ENCODE measurements at regions not wholly inside any gene's neighbourhood (a gene's known extent, or its start where the extent isn't known, plus 50 kb on each side); places are given as distances from the start of the nearest gene placed in this dataset.
"Not testable (repeated sequence)": the region's sequence is repeated elsewhere in the genome, so short reads cannot be mapped to it uniquely, and the experiment has no call there.

DNA sequence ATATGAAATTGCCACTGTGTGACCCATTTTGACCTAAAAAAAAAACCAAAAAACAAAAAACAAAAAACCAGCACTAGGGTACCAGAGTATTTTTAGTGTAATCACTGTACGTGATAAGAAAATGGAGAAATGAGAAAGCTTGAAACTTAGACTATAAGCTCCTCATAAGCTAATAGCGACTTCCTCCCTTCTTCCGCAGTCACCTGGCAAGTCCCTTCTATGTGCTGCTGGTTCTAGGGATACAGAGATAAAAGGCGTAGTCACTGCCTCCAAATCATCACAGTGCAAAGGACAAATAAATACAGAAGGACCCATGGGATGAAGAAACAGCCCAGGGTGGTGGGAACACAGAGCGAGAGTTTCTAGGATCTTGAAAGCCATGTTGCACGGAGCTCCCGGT is 190.3 kb downstream of the TM9SF2 start:
- DNase-seq (ENCODE audit: low read depth): no peak

DNA sequence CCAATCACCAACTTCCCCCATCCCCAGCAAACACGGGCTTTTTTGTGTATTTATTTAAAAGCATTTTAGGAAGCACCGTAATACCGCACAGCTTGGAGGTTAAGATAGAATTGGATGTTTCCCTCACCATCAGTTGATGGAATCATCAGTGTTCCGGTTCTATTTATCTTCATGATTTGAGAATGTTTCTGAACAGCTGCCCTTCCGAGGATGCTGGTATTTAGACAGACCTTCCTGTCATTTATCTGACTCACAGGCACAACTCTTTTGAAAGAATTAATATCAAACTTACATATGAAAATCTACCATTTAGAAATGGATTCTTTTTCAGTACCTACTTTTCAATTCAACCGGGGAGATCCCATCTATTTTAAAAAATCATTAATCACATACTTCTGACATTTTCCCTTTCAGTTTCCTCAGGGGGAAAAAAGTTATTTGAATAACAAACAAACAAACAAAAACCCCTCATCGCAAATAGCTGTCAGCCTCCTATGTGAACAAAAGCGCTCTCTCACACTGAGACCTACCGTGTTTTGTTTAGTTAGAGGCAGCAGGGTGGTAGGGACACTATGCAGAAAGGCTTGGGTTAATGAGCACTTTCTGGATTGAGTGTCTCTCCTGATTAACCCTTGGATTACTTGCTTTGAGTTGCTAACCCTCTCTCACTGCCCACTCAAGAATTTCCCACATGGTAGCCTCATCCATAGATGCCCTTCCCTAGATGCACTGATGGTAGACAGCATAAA is 189.3 kb downstream of the TM9SF2 start:
- no peak for DNase-seq (ENCODE audit: low read depth)
- no peak overlapping the region for H3K4me3 ChIP-seq (ENCODE audit: low read depth, low read length)

More for the DNA sequence above, 190.3 kb downstream of the TM9SF2 start:
- H3K4me3 ChIP-seq (ENCODE audit: low read depth, low read length): no peak overlapping the region

- no peak overlapping the region for H3K4me3 ChIP-seq (ENCODE audit: low read depth, low read length)
- DNase-seq (ENCODE audit: low read depth): no peak
Measured at GRCh38 chr13:99689955-99690354, 188.7 kb downstream of the TM9SF2 start.

DNA sequence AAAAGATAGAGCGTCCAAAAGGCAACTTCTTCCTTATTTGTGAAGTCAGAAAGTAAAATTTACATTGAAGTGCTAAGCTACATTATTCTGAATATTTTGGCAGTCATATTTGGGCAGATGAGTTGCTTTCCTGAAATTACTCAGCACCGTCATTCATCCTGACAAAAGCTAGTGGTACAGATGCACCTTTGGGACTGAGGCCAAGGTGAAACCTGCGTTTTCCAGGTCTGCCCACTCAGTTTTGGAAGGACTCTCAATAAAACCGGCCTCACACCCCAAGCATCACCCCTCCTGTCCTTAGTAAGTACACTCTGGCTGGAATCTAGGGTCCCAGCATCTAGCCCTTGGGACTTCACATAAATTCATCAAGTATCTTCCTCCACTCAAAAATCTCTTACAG is 187.5 kb downstream of the TM9SF2 start:
- DNase-seq (ENCODE audit: low read depth): no peak
- no peak overlapping the region for H3K4me3 ChIP-seq (ENCODE audit: low read depth, low read length)

DNA sequence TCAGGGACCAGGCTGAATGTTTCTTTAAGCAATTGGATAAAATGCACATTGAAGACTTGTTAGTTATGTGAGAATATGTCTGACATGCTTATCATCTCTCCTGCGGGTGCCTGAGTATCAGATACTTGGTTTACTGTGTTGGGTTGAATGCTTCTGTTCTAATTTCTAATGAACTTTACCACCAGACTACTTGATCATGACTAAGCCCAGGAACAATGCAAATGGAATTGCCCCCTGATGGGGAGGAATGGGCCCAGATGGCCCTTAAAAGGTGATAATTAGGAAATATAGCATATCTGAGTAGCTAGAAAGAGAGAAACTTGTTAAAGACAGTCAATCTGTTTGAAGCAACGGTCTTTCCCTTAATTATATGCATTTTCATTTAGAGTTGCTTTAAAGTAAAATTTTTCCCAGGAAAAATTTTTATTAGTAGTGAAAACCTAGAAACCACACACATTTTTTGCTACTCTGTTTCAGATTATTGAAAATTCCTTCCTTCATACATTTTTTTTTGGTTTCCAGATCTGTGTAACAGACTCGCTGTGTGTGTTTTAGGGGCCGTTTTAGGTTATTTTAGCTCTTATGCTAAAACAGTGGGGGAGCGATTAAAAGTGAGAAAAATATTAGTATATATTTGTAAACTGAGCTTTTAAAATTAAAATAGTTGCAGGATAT is 186.6 kb downstream of the TM9SF2 start:
- no peak overlapping the region for H3K4me3 ChIP-seq (ENCODE audit: low read depth, low read length)
- no peak for DNase-seq (ENCODE audit: low read depth)

- no peak for DNase-seq (ENCODE audit: low read depth)
- no peak overlapping the region for H3K4me3 ChIP-seq (ENCODE audit: low read depth, low read length)
Measured at GRCh38 chr13:99686944-99687411, 185.7 kb downstream of the TM9SF2 start.

GRCh38 chr13:99686157-99686572 is 184.9 kb downstream of the TM9SF2 start:
- no peak overlapping the region for H3K4me3 ChIP-seq (ENCODE audit: low read depth, low read length)
- DNase-seq (ENCODE audit: low read depth): no peak

- DNase-seq (ENCODE audit: low read depth): no peak
- H3K4me3 ChIP-seq (ENCODE audit: low read depth, low read length): no peak overlapping the region
Measured at GRCh38 chr13:99681695-99682094, 180.4 kb downstream of the TM9SF2 start.

DNA sequence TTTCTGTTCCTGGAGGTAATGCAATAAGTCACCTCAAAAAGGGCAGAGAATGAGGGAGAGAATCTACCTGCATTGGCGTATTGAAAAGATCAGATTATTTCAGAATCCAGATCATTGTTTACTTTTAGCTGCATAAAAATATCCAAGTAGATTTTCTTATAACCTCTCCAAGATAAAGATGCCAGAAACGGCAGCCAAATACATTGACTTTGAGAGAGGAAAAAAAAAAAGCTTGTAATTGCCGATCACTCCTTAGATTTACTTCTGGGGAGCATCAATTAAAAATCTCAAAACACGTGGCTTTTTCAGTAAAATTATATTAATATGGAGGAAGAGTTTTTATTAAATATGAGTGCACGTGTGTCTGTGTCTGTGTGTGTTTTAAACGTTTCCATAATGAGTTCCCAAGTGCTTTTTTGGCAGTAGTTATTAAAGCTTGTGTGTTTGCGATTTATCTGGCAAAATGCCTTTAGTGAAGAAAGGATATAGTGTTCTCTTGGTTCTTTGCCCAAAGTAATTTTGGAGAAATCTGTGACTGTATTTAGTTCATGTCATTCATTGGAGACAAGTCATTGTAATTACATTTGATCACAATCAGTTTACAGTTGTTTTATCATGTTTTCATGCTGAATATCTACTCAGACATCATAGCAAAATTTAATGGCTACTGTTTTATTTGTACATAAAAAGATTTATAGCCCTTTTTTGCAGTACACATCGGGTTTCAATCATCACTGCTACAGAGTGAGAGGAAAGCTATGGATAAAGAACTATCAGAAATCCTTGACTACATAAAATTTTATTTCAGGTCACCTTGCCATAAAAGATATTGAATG is 176.1 kb downstream of the TM9SF2 start:
- H3K4me3 ChIP-seq (ENCODE audit: low read depth, low read length): no peak overlapping the region
- DNase-seq (ENCODE audit: low read depth): no peak

DNA sequence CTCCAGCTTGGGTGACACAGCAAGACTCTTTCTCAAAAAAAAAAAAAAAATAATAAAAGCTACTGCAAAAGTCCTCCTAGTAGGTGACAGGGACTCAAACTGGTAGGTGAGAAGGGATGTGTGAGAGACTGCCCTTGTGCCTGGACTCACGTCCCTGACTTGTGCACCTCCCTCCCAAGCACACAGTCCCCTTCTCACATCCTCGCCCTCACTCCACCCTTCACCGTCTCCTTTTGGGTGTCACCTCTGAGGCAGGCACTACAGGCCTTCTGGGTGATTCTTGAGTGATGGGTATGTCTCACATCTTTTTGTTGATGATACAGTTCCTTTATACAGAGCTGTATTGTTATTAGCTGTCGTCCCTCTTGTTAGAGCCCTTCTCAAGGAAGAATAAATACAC is 170.5 kb downstream of the TM9SF2 start:
- no peak for DNase-seq (ENCODE audit: low read depth)

DNA sequence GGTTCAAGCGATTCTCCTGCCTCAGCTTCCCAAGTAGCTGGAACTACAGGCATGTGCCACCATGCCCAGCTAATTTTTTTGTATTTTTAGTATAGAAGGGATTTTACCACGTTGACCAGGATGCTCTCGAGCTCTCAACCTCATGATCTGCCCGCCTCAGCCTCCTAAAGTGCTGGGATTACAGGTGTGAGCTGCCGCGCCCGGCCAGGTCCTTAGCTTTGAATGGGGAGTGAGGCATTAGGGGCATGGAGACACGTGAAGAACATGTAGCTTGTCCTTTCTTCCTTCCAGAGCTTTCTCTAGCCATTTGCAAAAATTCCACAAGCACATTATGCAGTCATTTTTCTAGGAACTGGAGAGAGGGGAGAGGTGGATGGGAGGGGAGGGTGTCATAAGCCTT is 167.8 kb downstream of the TM9SF2 start:
- not testable (repeated sequence) for DNase-seq (ENCODE audit: low read depth); H3K4me3 ChIP-seq (ENCODE audit: low read depth, low read length)

More for the DNA sequence above, 170.5 kb downstream of the TM9SF2 start:
- no peak overlapping the region for H3K4me3 ChIP-seq (ENCODE audit: low read depth, low read length)

DNA sequence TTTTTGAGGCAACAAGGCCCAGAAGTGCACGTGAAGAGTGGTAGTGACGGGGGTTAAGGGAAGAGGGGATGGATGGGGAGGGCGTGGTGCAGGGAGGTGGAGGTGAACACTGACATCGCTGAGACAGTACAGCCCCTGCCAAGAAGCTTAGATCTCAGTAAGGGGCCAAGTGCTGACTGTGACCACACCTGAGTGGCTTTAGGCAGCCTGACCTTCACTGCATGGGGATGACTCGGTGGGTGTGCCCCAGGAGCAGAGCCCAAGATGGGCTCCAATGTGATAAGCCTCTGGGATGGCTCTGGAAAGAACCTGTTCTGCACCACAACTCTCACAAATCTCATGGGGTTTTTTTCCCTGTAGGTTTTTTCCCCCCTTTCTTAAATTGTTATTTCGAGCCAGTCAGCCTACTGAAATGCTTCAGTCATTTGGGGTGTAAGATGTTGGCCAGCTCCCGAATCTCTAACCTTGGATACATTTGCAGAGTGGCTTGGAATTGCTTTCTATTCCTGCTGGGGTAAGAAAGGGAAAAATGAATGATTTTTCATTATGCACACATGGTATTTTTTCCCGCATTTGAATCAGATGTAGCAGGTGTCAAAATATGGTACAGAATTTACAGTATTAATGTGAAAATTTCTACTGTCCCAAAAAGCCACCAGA is 165.0 kb downstream of the TM9SF2 start:
- no peak for DNase-seq (ENCODE audit: low read depth)
- no peak overlapping the region for H3K4me3 ChIP-seq (ENCODE audit: low read depth, low read length)

- DNase-seq (ENCODE audit: low read depth): no peak
- H3K4me3 ChIP-seq (ENCODE audit: low read depth, low read length): no peak overlapping the region
Measured at GRCh38 chr13:99665711-99666110, 164.4 kb downstream of the TM9SF2 start.

- no peak for DNase-seq (ENCODE audit: low read depth)
- H3K4me3 ChIP-seq (ENCODE audit: low read depth, low read length): no peak overlapping the region
Measured at GRCh38 chr13:99663908-99664307, 162.6 kb downstream of the TM9SF2 start.

DNA sequence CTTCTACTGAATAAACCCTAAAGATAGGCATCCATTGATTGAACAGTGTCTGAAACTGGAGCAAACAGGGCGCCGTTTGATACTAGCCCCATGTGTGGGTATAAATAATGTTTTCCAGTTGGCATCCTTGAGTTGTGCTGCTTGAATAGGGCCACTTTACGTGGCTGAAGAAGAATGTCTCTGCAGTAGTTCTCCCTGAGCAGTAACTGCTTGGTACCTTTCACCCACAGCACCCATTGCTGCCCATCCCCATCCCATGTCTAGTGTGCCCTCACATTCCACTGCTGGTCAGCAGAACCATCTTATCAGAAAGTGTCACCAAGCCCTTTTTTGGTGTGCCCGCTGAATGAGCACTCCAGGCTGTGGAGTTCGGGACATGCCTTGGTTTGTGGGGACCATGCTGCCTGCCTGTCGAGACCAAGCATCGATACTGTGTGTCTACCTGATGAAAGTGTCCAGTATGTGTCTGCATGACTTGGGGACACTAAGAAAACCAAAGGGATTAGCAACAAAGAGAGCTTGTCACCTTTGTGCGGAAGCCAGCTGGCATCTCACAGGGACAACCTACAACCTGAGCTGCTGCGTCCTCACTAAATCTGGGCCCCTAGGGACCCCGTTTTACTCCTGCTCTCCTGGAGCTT is 162.0 kb downstream of the TM9SF2 start:
- no peak for DNase-seq (ENCODE audit: low read depth)
- H3K4me3 ChIP-seq (ENCODE audit: low read depth, low read length): no peak overlapping the region

GRCh38 chr13:99662678-99663077 is 161.4 kb downstream of the TM9SF2 start:
- no peak for DNase-seq (ENCODE audit: low read depth)
- H3K4me3 ChIP-seq (ENCODE audit: low read depth, low read length): no peak overlapping the region

GRCh38 chr13:99661791-99662190 is 160.5 kb downstream of the TM9SF2 start:
- no peak overlapping the region for H3K4me3 ChIP-seq (ENCODE audit: low read depth, low read length)
- DNase-seq (ENCODE audit: low read depth): no peak

- H3K4me3 ChIP-seq (ENCODE audit: low read depth, low read length): no peak overlapping the region
Measured at GRCh38 chr13:99659866-99660554, 158.7 kb downstream of the TM9SF2 start.

GRCh38 chr13:99659226-99659625 is 158.0 kb downstream of the TM9SF2 start:
- no peak for DNase-seq (ENCODE audit: low read depth)
- H3K4me3 ChIP-seq (ENCODE audit: low read depth, low read length): no peak overlapping the region

More at GRCh38 chr13:99659866-99660554, 158.7 kb downstream of the TM9SF2 start:
- no peak for DNase-seq (ENCODE audit: low read depth)

Data from skeletal muscle cell (primary cell).